HG02588 (cell line): ENCODE measurements at regions not wholly inside any gene's neighbourhood (a gene's known extent, or its start where the extent isn't known, plus 50 kb on each side); places are given as distances from the start of the nearest gene placed in this dataset.

Experiments used
- ATAC-seq: cut with Tn5 transposase; IDR thresholded peaks from one replicate; pipeline ENCODE4 v1.9.1; 2021; ENCODE audit warnings: mild to moderate bottlenecking, moderate library complexity; ENCODE audit not compliant: unreplicated experiment

- ATAC-seq = no peak
These were observed 447.2 kb downstream of the INHBA start for GRCh38 chr7:41255716-41256115.

GRCh38 chr7:41255113-41255512 is 447.8 kb downstream of the INHBA start:
- no peak for ATAC-seq

- ATAC-seq = no peak
These were observed 449.9 kb downstream of the INHBA start for GRCh38 chr7:41252957-41253356.

GRCh38 chr7:41252551-41252950 is 450.3 kb downstream of the INHBA start:
- ATAC-seq = no peak

GRCh38 chr7:41247143-41247865 is 455.6 kb downstream of the INHBA start:
- ATAC-seq = no peak

- ATAC-seq = no peak
These were observed 457.0 kb downstream of the INHBA start for GRCh38 chr7:41245916-41246315.

- no peak for ATAC-seq
These were observed 458.6 kb downstream of the INHBA start for GRCh38 chr7:41244246-41244645.

- no peak for ATAC-seq
These were observed 461.2 kb downstream of the INHBA start for GRCh38 chr7:41241641-41242040.

GRCh38 chr7:41239596-41239995 is 463.3 kb downstream of the INHBA start:
- no peak for ATAC-seq

- ATAC-seq = no peak
These were observed 464.0 kb downstream of the INHBA start for GRCh38 chr7:41238851-41239331.

GRCh38 chr7:41237956-41238355 is 464.9 kb downstream of the INHBA start:
- no peak for ATAC-seq

- no peak for ATAC-seq
These were observed 470.8 kb downstream of the INHBA start for GRCh38 chr7:41232086-41232485.

- no peak for ATAC-seq
These were observed 478.7 kb downstream of the INHBA start for GRCh38 chr7:41224063-41224763.

GRCh38 chr7:41222746-41223145 is 480.1 kb downstream of the INHBA start:
- no peak for ATAC-seq

GRCh38 chr7:41220266-41220665 is 482.6 kb downstream of the INHBA start:
- ATAC-seq = no peak

- no peak for ATAC-seq
These were observed 483.6 kb downstream of the INHBA start for GRCh38 chr7:41219276-41219675.

- ATAC-seq = no peak
These were observed 485.6 kb downstream of the INHBA start for GRCh38 chr7:41217306-41217705.

GRCh38 chr7:41207141-41207540 is 495.7 kb downstream of the INHBA start:
- ATAC-seq = no peak

- no peak for ATAC-seq
These were observed 496.6 kb downstream of the INHBA start for GRCh38 chr7:41206267-41206666.

GRCh38 chr7:41205600-41205999 is 497.3 kb downstream of the INHBA start:
- ATAC-seq = peak; percentile 74

- no peak for ATAC-seq
These were observed 499.3 kb downstream of the INHBA start for GRCh38 chr7:41203542-41203941.

GRCh38 chr7:41201021-41201420 is 501.9 kb downstream of the INHBA start:
- ATAC-seq = no peak
